SK-N-SH (cell line): ENCODE measurements at regions not wholly inside any gene's neighbourhood (a gene's known extent, or its start where the extent isn't known, plus 50 kb on each side); places are given as distances from the start of the nearest gene placed in this dataset.

Experiments
- CHD2 ChIP-seq: fragments of 150-350 bp; IDR thresholded peaks from 2 replicates; pipeline ENCODE4 v1.6.1; 2018; ENCODE audit warnings: low read length; ENCODE audit not compliant: partially characterized antibody
- FOXM1 ChIP-seq: IDR thresholded peaks from 2 replicates; pipeline ENCODE4 v1.4.0; 2012; ENCODE audit warnings: low read depth, mild to moderate bottlenecking
- POLR2AphosphoS5 ChIP-seq: IDR thresholded peaks from 2 replicates; pipeline ENCODE4 v1.6.1; 2012; ENCODE audit warnings: low read depth, low read length
- TAF1 ChIP-seq: IDR thresholded peaks from 2 replicates; pipeline ENCODE4 v1.6.1; 2012; ENCODE audit warnings: low read depth, mild to moderate bottlenecking, low read length, moderate library complexity, borderline replicate concordance
- TEAD4 ChIP-seq: IDR thresholded peaks from 2 replicates; pipeline ENCODE4 v1.4.0; 2012; ENCODE audit warnings: mild to moderate bottlenecking, borderline replicate concordance; ENCODE audit not compliant: insufficient read depth
- USF1 ChIP-seq: IDR thresholded peaks from 2 replicates; pipeline ENCODE4 v1.4.0; 2012; ENCODE audit warnings: low read depth, borderline replicate concordance
- TF ChIP-seq, protein P1 (sequence below): fragments of 200-600 bp; sonication (generic); IDR thresholded peaks from 2 replicates; pipeline ENCODE4 v1.6.1; 2017; ENCODE audit warnings: antibody characterized with exemption, mild to moderate bottlenecking, moderate library complexity

- TF ChIP-seq USF1 (no peak), TAF1 (no peak), FOXM1 (no peak), TEAD4 (no peak), POLR2AphosphoS5 (no peak), CHD2 (no peak)
- TF ChIP-seq, protein P1, sequence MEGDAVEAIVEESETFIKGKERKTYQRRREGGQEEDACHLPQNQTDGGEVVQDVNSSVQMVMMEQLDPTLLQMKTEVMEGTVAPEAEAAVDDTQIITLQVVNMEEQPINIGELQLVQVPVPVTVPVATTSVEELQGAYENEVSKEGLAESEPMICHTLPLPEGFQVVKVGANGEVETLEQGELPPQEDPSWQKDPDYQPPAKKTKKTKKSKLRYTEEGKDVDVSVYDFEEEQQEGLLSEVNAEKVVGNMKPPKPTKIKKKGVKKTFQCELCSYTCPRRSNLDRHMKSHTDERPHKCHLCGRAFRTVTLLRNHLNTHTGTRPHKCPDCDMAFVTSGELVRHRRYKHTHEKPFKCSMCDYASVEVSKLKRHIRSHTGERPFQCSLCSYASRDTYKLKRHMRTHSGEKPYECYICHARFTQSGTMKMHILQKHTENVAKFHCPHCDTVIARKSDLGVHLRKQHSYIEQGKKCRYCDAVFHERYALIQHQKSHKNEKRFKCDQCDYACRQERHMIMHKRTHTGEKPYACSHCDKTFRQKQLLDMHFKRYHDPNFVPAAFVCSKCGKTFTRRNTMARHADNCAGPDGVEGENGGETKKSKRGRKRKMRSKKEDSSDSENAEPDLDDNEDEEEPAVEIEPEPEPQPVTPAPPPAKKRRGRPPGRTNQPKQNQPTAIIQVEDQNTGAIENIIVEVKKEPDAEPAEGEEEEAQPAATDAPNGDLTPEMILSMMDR = no peak
Measured at GRCh38 chr20:22389836-22390542, 194.4 kb downstream of the FOXA2 start.
